DOHH2 (cell line): ENCODE measurements at regions not wholly inside any gene's neighbourhood (a gene's known extent, or its start where the extent isn't known, plus 50 kb on each side); places are given as distances from the start of the nearest gene placed in this dataset.

Experiments
- H3F3A ChIP-seq: fragments of 200-600 bp; sonication (generic), shearing (Covaris generic); 2 replicates; pipeline ENCODE4 v1.6.0; 2016; ENCODE audit warnings: antibody characterized with exemption, mild to moderate bottlenecking; ENCODE audit not compliant: control insufficient read depth, insufficient read depth
- H3K27ac ChIP-seq: fragments of 200-600 bp; sonication (generic); 2 replicates; pipeline ENCODE4 v1.5.1; 2014; ENCODE audit warnings: low read depth, mild to moderate bottlenecking, low read length, moderate library complexity
- H3K27me3 ChIP-seq: fragments of 200-600 bp; sonication (generic); 2 replicates; pipeline ENCODE4 v1.6.1; 2014; ENCODE audit warnings: mild to moderate bottlenecking, low read length, mixed read lengths; ENCODE audit not compliant: control insufficient read depth
- H3K36me3 ChIP-seq: fragments of 200-600 bp; sonication (generic); 2 replicates; pipeline ENCODE4 v1.6.1; 2014; ENCODE audit warnings: mild to moderate bottlenecking, low read length, moderate library complexity, mixed read lengths; ENCODE audit not compliant: control insufficient read depth
- H3K4me1 ChIP-seq: fragments of 200-600 bp; sonication (generic); 2 replicates; pipeline ENCODE4 v1.6.1; 2014; ENCODE audit warnings: mild to moderate bottlenecking, low read length, mixed read lengths; ENCODE audit not compliant: control insufficient read depth
- H3K4me2 ChIP-seq: fragments of 200-600 bp; sonication (generic); 2 replicates; pipeline ENCODE4 v1.6.0; 2014; ENCODE audit warnings: mild to moderate bottlenecking, low read length, moderate library complexity
- H3K4me3 ChIP-seq: fragments of 200-600 bp; sonication (generic); 2 replicates; pipeline ENCODE4 v1.5.1; 2014; ENCODE audit warnings: mild to moderate bottlenecking, low read length, mixed read lengths
- H3K79me2 ChIP-seq: fragments of 200-600 bp; sonication (generic); 2 replicates; pipeline ENCODE4 v1.6.1; 2014; ENCODE audit warnings: mild to moderate bottlenecking, low read length, mixed read lengths; ENCODE audit not compliant: control insufficient read depth
- H3K9me2 ChIP-seq: fragments of 200-600 bp; sonication (generic); replicated peaks from 2 replicates; pipeline ENCODE4 v1.6.1; 2014; ENCODE audit warnings: mild to moderate bottlenecking, low read length, mixed read lengths; ENCODE audit not compliant: control insufficient read depth
- H3K9me3 ChIP-seq: fragments of 200-600 bp; sonication (generic); 2 replicates; pipeline ENCODE4 v1.6.1; 2014; ENCODE audit warnings: antibody characterized with exemption, low read length, mixed read lengths; ENCODE audit not compliant: control insufficient read depth, insufficient read depth
- H4K20me1 ChIP-seq: fragments of 200-600 bp; sonication (generic); 2 replicates; pipeline ENCODE4 v1.6.0; 2014; ENCODE audit warnings: low read depth, mild to moderate bottlenecking, antibody characterized with exemption, low read length, moderate library complexity; ENCODE audit not compliant: control insufficient read depth, insufficient read depth
- EZH2phosphoT487 ChIP-seq: fragments of 200-600 bp; sonication (generic); IDR thresholded peaks from 2 replicates; pipeline ENCODE4 v1.6.1; 2017; ENCODE audit warnings: borderline replicate concordance, mild to moderate bottlenecking, antibody characterized with exemption, low read length, moderate library complexity, mixed read lengths
- TF ChIP-seq, protein P1 (sequence below): fragments of 200-600 bp; sonication (generic); IDR thresholded peaks from one replicate; pipeline ENCODE4 v1.5.1; 2014; ENCODE audit warnings: antibody characterized with exemption, mild to moderate bottlenecking, low read depth, low read length; ENCODE audit not compliant: poor library complexity, severe bottlenecking

DNA sequence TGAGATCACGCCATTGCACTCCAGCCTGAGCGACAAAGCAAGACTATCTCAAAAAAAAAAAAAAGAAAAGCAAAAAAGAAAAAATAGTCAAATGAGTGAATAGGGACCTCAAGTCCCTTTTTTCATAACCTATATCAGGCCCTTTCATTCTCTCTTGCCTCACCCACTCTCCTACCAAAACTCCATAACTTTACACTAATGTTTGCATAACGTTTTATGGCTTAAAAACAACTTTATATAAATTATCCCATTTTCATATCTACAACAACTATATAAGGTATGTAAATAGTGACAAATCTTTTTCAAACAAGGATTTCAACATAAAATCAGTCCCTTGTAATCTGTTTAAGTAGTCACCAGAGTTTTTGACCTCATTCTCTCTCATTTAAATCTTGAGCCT lies 56.9 kb upstream of the PIP5K1B start:
- Histone ChIP-seq H3K9me3 (no peaks in the 10 kb centered on the region), H3K4me2 (no peak overlapping the region), H3K4me3 (no peak overlapping the region), H3K27ac (no peak overlapping the region), H3K79me2 (no peaks in the 10 kb centered on the region), H3K4me1 (peaks cover 27% of the 10 kb centered on the region), H4K20me1 (no peaks in the 10 kb centered on the region), H3K9me2 (no peaks in the 10 kb centered on the region), H3K27me3 (peaks cover 6% of the 10 kb centered on the region), H3K36me3 (no peaks in the 10 kb centered on the region), H3F3A (peaks cover 14% of the 10 kb centered on the region)
- no peak for TF ChIP-seq EZH2phosphoT487
- TF ChIP-seq, protein P1, sequence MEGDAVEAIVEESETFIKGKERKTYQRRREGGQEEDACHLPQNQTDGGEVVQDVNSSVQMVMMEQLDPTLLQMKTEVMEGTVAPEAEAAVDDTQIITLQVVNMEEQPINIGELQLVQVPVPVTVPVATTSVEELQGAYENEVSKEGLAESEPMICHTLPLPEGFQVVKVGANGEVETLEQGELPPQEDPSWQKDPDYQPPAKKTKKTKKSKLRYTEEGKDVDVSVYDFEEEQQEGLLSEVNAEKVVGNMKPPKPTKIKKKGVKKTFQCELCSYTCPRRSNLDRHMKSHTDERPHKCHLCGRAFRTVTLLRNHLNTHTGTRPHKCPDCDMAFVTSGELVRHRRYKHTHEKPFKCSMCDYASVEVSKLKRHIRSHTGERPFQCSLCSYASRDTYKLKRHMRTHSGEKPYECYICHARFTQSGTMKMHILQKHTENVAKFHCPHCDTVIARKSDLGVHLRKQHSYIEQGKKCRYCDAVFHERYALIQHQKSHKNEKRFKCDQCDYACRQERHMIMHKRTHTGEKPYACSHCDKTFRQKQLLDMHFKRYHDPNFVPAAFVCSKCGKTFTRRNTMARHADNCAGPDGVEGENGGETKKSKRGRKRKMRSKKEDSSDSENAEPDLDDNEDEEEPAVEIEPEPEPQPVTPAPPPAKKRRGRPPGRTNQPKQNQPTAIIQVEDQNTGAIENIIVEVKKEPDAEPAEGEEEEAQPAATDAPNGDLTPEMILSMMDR = no peak

DNA sequence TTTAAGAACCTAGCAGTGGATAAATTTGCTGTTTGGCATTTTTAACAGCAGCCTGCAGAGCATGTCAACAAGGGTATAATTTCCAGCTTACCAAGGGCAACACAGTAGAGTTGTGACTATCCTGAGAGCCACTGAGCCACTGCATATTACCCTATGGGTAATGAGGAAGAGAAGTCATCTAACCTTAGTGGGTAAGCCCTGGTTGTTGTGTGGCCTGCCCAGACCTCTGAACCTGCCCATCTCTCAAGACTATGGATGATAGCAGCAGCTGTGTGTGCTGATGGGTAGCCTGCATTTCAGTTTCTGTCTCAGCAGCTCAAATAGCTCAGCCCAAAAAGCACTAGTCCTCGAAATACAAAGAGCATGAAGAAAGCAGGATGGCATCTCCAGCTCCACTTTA lies 56.1 kb upstream of the PIP5K1B start:
- no peak for TF ChIP-seq EZH2phosphoT487
- TF ChIP-seq, protein P1 = no peak
- H3K9me2 ChIP-seq = no peaks in the 10 kb centered on the region
- no peaks in the 10 kb centered on the region for H3K9me3 ChIP-seq
- H3K36me3 ChIP-seq = no peaks in the 10 kb centered on the region
- H3K4me3 ChIP-seq = no peak overlapping the region
- H3K4me2 ChIP-seq = no peak overlapping the region
- H4K20me1 ChIP-seq = no peaks in the 10 kb centered on the region
- H3K79me2 ChIP-seq = no peaks in the 10 kb centered on the region
- H3K27me3 ChIP-seq = peaks cover 8% of the 10 kb centered on the region
- H3K27ac ChIP-seq = no peak overlapping the region
- H3F3A ChIP-seq = peaks cover 8% of the 10 kb centered on the region
- peaks cover 19% of the 10 kb centered on the region for H3K4me1 ChIP-seq

DNA sequence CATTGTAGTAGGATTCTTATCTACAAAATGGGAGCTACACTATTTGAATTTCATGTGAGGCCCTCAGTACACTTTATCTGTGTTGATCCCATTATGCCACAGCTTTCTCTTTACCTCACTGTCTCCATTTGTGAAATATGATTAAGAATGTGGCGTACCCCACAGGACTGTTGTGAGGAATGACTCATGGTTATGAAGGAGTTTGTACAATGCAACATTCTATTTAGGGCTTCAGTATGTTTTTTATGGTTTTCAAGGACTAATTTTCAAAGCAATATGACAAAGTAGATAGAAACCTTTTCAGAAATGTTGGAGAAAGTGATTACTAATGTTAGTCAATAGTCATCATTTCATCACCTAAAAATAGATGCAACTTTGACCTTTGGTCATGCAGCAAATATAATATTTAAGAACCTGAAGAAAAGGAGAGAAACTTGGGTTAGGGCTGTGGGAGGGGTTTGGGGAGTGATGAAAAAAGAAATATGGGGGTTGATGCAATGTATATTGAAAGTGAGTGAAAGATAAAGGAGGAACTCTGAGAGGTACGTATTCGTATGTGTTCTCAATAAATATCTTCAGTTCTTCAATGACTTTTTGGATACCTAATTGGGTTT lies 53.7 kb upstream of the PIP5K1B start:
- TF ChIP-seq EZH2phosphoT487 = no peak
- TF ChIP-seq, protein P1 = no peak
- H3K79me2 ChIP-seq = no peaks in the 10 kb centered on the region
- no peaks in the 10 kb centered on the region for H4K20me1 ChIP-seq
- H3K36me3 ChIP-seq = no peaks in the 10 kb centered on the region
- H3K27me3 ChIP-seq = peaks cover 12% of the 10 kb centered on the region
- H3K9me2 ChIP-seq = no peaks in the 10 kb centered on the region
- H3K4me2 ChIP-seq = no peak overlapping the region
- H3K9me3 ChIP-seq = no peaks in the 10 kb centered on the region
- H3K4me1 ChIP-seq = no peaks in the 10 kb centered on the region
- H3K4me3 ChIP-seq = no peak overlapping the region
- no peaks in the 10 kb centered on the region for H3F3A ChIP-seq
- no peak overlapping the region for H3K27ac ChIP-seq
